Bronchial epithelial cell (primary cell): ENCODE measurements at regions not wholly inside any gene's neighbourhood (a gene's known extent, or its start where the extent isn't known, plus 50 kb on each side); places are given as distances from the start of the nearest gene placed in this dataset.

Experiments
- DNase-seq: peaks from one replicate; pipeline ENCODE4 v3.0.0-alpha.2; 2010; ENCODE audit warnings: low read depth
- FAIRE-seq: peaks from 2 replicates; lab custom pipeline; 2011; peaks lifted over from hg19 to GRCh38; lab: Jason Lieb, UNC
- H3K27me3 ChIP-seq: 2 replicates; pipeline ENCODE4 v1.5.1; 2011; ENCODE audit warnings: low read length; ENCODE audit not compliant: control insufficient read depth, insufficient read depth
- H3K36me3 ChIP-seq: 2 replicates; pipeline ENCODE4 v1.5.1; 2011; ENCODE audit warnings: low read length; ENCODE audit not compliant: control insufficient read depth, insufficient read depth
- H3K4me3 ChIP-seq: 2 replicates; pipeline ENCODE4 v1.5.1; 2011; ENCODE audit warnings: mild to moderate bottlenecking, low read depth, low read length, control low read depth
- CTCF ChIP-seq: IDR thresholded peaks from 2 replicates; pipeline ENCODE4 v1.5.1; 2011; ENCODE audit warnings: mild to moderate bottlenecking, moderate library complexity, low read length, control low read depth, inconsistent platforms; ENCODE audit not compliant: insufficient read depth, severe bottlenecking

GRCh38 chr20:10953437-10953836 is 279.6 kb upstream of the JAG1 start:
- Histone ChIP-seq H3K27me3 (no peaks in the 10 kb centered on the region), H3K4me3 (no peak overlapping the region), H3K36me3 (no peaks in the 10 kb centered on the region)
- FAIRE-seq (no peak), DNase-seq (peak; percentile 75)
- no peak for TF ChIP-seq CTCF

- no peak for TF ChIP-seq CTCF
- DNase-seq (peak; percentile 99), FAIRE-seq (peak; percentile 94)
- Histone ChIP-seq H3K36me3 (no peaks in the 10 kb centered on the region), H3K27me3 (no peaks in the 10 kb centered on the region), H3K4me3 (no peak overlapping the region)
Observed at GRCh38 chr20:10954137-10954840, 280.5 kb upstream of the JAG1 start.

- no peak for DNase-seq
- Histone ChIP-seq H3K4me3 (no peak overlapping the region), H3K36me3 (no peaks in the 10 kb centered on the region), H3K27me3 (no peaks in the 10 kb centered on the region)
- TF ChIP-seq CTCF: no peak
- FAIRE-seq: no peak
Observed at GRCh38 chr20:10954908-10955580, 281.2 kb upstream of the JAG1 start.

- Histone ChIP-seq H3K36me3 (no peaks in the 10 kb centered on the region), H3K27me3 (no peaks in the 10 kb centered on the region), H3K4me3 (no peak overlapping the region)
- FAIRE-seq: no peak
- no peak for TF ChIP-seq CTCF
- DNase-seq: no peak
Observed at GRCh38 chr20:10958279-10958678, 284.5 kb upstream of the JAG1 start.

- Histone ChIP-seq H3K27me3 (no peaks in the 10 kb centered on the region), H3K36me3 (no peaks in the 10 kb centered on the region), H3K4me3 (no peak overlapping the region)
- DNase-seq (no peak), FAIRE-seq (no peak)
- no peak for TF ChIP-seq CTCF
Observed at GRCh38 chr20:10960416-10960815, 286.6 kb upstream of the JAG1 start.
